PC-9 (cell line): ENCODE measurements at regions not wholly inside any gene's neighbourhood (a gene's known extent, or its start where the extent isn't known, plus 50 kb on each side); places are given as distances from the start of the nearest gene placed in this dataset.

Source experiments
- CTCF ChIP-seq: fragments of 200-600 bp; sonication (generic); conservative IDR thresholded peaks from 2 replicates; pipeline ENCODE4 v1.6.1; 2017; ENCODE audit warnings: mixed run types, antibody characterized with exemption, mild to moderate bottlenecking, moderate library complexity
- EZH2 ChIP-seq: fragments of 200-600 bp; sonication (generic); IDR thresholded peaks from 2 replicates; pipeline ENCODE4 v1.8.0; 2017; ENCODE audit warnings: antibody characterized with exemption, low read depth

- TF ChIP-seq CTCF (no peak), EZH2 (no peak)
These were observed 70.0 kb upstream of the BCAR3 start for GRCh38 chr1:93751377-93752250.
